ENCODE measurements at regions not wholly inside any gene's neighbourhood (a gene's known extent, or its start where the extent isn't known, plus 50 kb on each side); places are given as distances from the start of the nearest gene placed in this dataset.

GRCh38 chr4:1589098-1589497 lies 95.0 kb downstream of the FAM53A start:
- no peak overlapping the region for H3K9ac ChIP-seq (ENCODE audit: low read length)
- H3K27ac ChIP-seq (ENCODE audit: low read depth, low read length): no peak overlapping the region
- no peak overlapping the region for H3K14ac ChIP-seq (ENCODE audit: low read length)
- H3K79me2 ChIP-seq (ENCODE audit: control insufficient read depth, insufficient read depth, low read length, poor library complexity): no peaks in the 10 kb centered on the region
- H3K23ac ChIP-seq (ENCODE audit: low read length): no peak overlapping the region
- no CpG with 5 or more reads among the region's 1 CpG for WGBS (ENCODE audit: extremely low coverage, insufficient coverage, insufficient read length)
- H2BK5ac ChIP-seq (ENCODE audit: low read depth, low read length, poor library complexity): no peak overlapping the region
- peaks cover 7% of the 10 kb centered on the region for H3K9me3 ChIP-seq (ENCODE audit: insufficient read depth, low read depth, low read length)
- no peaks in the 10 kb centered on the region for H3K79me1 ChIP-seq (ENCODE audit: low read length)
- no peak overlapping the region for H3K4me2 ChIP-seq (ENCODE audit: low read length)
- no peak overlapping the region for H2AK5ac ChIP-seq (ENCODE audit: low read length)
- H3K4ac ChIP-seq (ENCODE audit: low read depth, low read length): no peak overlapping the region
- H2BK12ac ChIP-seq (ENCODE audit: low read length): no peak overlapping the region
- no peak overlapping the region for H4K12ac ChIP-seq (ENCODE audit: low read depth, low read length)
- no peaks in the 10 kb centered on the region for H3K36me3 ChIP-seq (ENCODE audit: control insufficient read depth in 1 of 2, insufficient read depth in 2 of 2, low read length in 2 of 2)
- no peak overlapping the region for H2AFZ ChIP-seq (ENCODE audit: insufficient read depth, low read length, poor library complexity)
- no peaks in the 10 kb centered on the region for H3K4me1 ChIP-seq (ENCODE audit: control insufficient read depth in 1 of 2, insufficient read depth in 2 of 2, low read length in 2 of 2)
- H4K91ac ChIP-seq (ENCODE audit: low read depth, low read length): no peak overlapping the region
- H3K4me3 ChIP-seq (ENCODE audit: low read depth, low read length): no peak overlapping the region
- peaks cover 2% of the 10 kb centered on the region for H3K27me3 ChIP-seq (ENCODE audit: insufficient read depth, low read length)
- DNase-seq: no peak
- no peak overlapping the region for H2BK120ac ChIP-seq (ENCODE audit: insufficient read depth, low read length, poor library complexity)
- H4K8ac ChIP-seq (ENCODE audit: low read depth, low read length): no peak overlapping the region
- no peak overlapping the region for H3K18ac ChIP-seq (ENCODE audit: low read length)

- no CpG with 5 or more reads among the region's 5 CpGs for WGBS (ENCODE audit: extremely low coverage, insufficient coverage, insufficient read length)
- no peaks in the 10 kb centered on the region for H3K79me2 ChIP-seq (ENCODE audit: control insufficient read depth, insufficient read depth, low read length, poor library complexity)
- H3K79me1 ChIP-seq (ENCODE audit: low read length): no peaks in the 10 kb centered on the region
- no peak overlapping the region for H3K9ac ChIP-seq (ENCODE audit: low read length)
- H3K4me1 ChIP-seq (ENCODE audit: control insufficient read depth in 1 of 2, insufficient read depth in 2 of 2, low read length in 2 of 2): no peaks in the 10 kb centered on the region
- no peak overlapping the region for H2BK12ac ChIP-seq (ENCODE audit: low read length)
- H3K36me3 ChIP-seq (ENCODE audit: control insufficient read depth in 1 of 2, insufficient read depth in 2 of 2, low read length in 2 of 2): no peaks in the 10 kb centered on the region
- no peak overlapping the region for H3K4me2 ChIP-seq (ENCODE audit: low read length)
- no peak overlapping the region for H4K8ac ChIP-seq (ENCODE audit: low read depth, low read length)
- no peak overlapping the region for H3K4me3 ChIP-seq (ENCODE audit: low read depth, low read length)
- H2AFZ ChIP-seq (ENCODE audit: insufficient read depth, low read length, poor library complexity): no peak overlapping the region
- H3K14ac ChIP-seq (ENCODE audit: low read length): no peak overlapping the region
- H4K91ac ChIP-seq (ENCODE audit: low read depth, low read length): no peak overlapping the region
- H3K4ac ChIP-seq (ENCODE audit: low read depth, low read length): no peak overlapping the region
- no peak overlapping the region for H3K27ac ChIP-seq (ENCODE audit: low read depth, low read length)
- peaks cover 9% of the 10 kb centered on the region for H3K9me3 ChIP-seq (ENCODE audit: insufficient read depth, low read depth, low read length)
- no peak for DNase-seq
- no peak overlapping the region for H4K12ac ChIP-seq (ENCODE audit: low read depth, low read length)
- H3K18ac ChIP-seq (ENCODE audit: low read length): no peak overlapping the region
- no peak overlapping the region for H3K23ac ChIP-seq (ENCODE audit: low read length)
- peaks cover 2% of the 10 kb centered on the region for H3K27me3 ChIP-seq (ENCODE audit: insufficient read depth, low read length)
- no peak overlapping the region for H2AK5ac ChIP-seq (ENCODE audit: low read length)
- no peak overlapping the region for H2BK120ac ChIP-seq (ENCODE audit: insufficient read depth, low read length, poor library complexity)
- H2BK5ac ChIP-seq (ENCODE audit: low read depth, low read length, poor library complexity): no peak overlapping the region
Measured at GRCh38 chr4:1588306-1588705, 95.8 kb downstream of the FAM53A start.

- H2AFZ ChIP-seq (ENCODE audit: insufficient read depth, low read length, poor library complexity): no peak overlapping the region
- no peaks in the 10 kb centered on the region for H3K36me3 ChIP-seq (ENCODE audit: control insufficient read depth in 1 of 2, insufficient read depth in 2 of 2, low read length in 2 of 2)
- peaks cover 3% of the 10 kb centered on the region for H3K27me3 ChIP-seq (ENCODE audit: insufficient read depth, low read length)
- no peak overlapping the region for H2AK5ac ChIP-seq (ENCODE audit: low read length)
- H4K8ac ChIP-seq (ENCODE audit: low read depth, low read length): no peak overlapping the region
- no peak overlapping the region for H3K23ac ChIP-seq (ENCODE audit: low read length)
- no peak overlapping the region for H3K4ac ChIP-seq (ENCODE audit: low read depth, low read length)
- no peak overlapping the region for H4K12ac ChIP-seq (ENCODE audit: low read depth, low read length)
- WGBS (ENCODE audit: extremely low coverage, insufficient coverage, insufficient read length): no CpG with 5 or more reads among the region's 3 CpGs
- H3K4me2 ChIP-seq (ENCODE audit: low read length): no peak overlapping the region
- H3K79me2 ChIP-seq (ENCODE audit: control insufficient read depth, insufficient read depth, low read length, poor library complexity): no peaks in the 10 kb centered on the region
- no peak overlapping the region for H3K9ac ChIP-seq (ENCODE audit: low read length)
- H3K79me1 ChIP-seq (ENCODE audit: low read length): peaks cover 1% of the 10 kb centered on the region
- H2BK120ac ChIP-seq (ENCODE audit: insufficient read depth, low read length, poor library complexity): no peak overlapping the region
- H3K14ac ChIP-seq (ENCODE audit: low read length): no peak overlapping the region
- no peak overlapping the region for H3K27ac ChIP-seq (ENCODE audit: low read depth, low read length)
- no peak overlapping the region for H2BK12ac ChIP-seq (ENCODE audit: low read length)
- H3K4me3 ChIP-seq (ENCODE audit: low read depth, low read length): no peak overlapping the region
- peaks cover 12% of the 10 kb centered on the region for H3K9me3 ChIP-seq (ENCODE audit: insufficient read depth, low read depth, low read length)
- no peak overlapping the region for H2BK5ac ChIP-seq (ENCODE audit: low read depth, low read length, poor library complexity)
- H3K18ac ChIP-seq (ENCODE audit: low read length): no peak overlapping the region
- peaks cover 2 to 5% of the 10 kb centered on the region in 2 experiments for H3K4me1 ChIP-seq (ENCODE audit: control insufficient read depth in 1 of 2, insufficient read depth in 2 of 2, low read length in 2 of 2)
- no peak overlapping the region for H4K91ac ChIP-seq (ENCODE audit: low read depth, low read length)
- DNase-seq: no peak
Measured at GRCh38 chr4:1584498-1584897, 99.6 kb downstream of the FAM53A start.

- Histone ChIP-seq H3K9me3 (ENCODE audit: insufficient read depth, low read depth, low read length) (peaks cover 14% of the 10 kb centered on the region), H3K79me2 (ENCODE audit: control insufficient read depth, insufficient read depth, low read length, poor library complexity) (no peaks in the 10 kb centered on the region), H3K4me1 (ENCODE audit: control insufficient read depth in 1 of 2, insufficient read depth in 2 of 2, low read length in 2 of 2) (peaks cover 5 to 8% of the 10 kb centered on the region in 2 experiments), H3K4me2 (ENCODE audit: low read length) (no peak overlapping the region), H3K36me3 (ENCODE audit: control insufficient read depth in 1 of 2, insufficient read depth in 2 of 2, low read length in 2 of 2) (no peaks in the 10 kb centered on the region), H2BK5ac (ENCODE audit: low read depth, low read length, poor library complexity) (no peak overlapping the region), H3K23ac (ENCODE audit: low read length) (no peak overlapping the region), H3K27me3 (ENCODE audit: insufficient read depth, low read length) (peaks cover 5% of the 10 kb centered on the region), H3K4me3 (ENCODE audit: low read depth, low read length) (no peak overlapping the region), H3K18ac (ENCODE audit: low read length) (no peak overlapping the region), H2AK5ac (ENCODE audit: low read length) (no peak overlapping the region), H3K27ac (ENCODE audit: low read depth, low read length) (no peak overlapping the region), H3K4ac (ENCODE audit: low read depth, low read length) (no peak overlapping the region), H3K14ac (ENCODE audit: low read length) (no peak overlapping the region), H4K12ac (ENCODE audit: low read depth, low read length) (no peak overlapping the region), H2AFZ (ENCODE audit: insufficient read depth, low read length, poor library complexity) (no peak overlapping the region), H3K79me1 (ENCODE audit: low read length) (peaks cover 2% of the 10 kb centered on the region), H3K9ac (ENCODE audit: low read length) (no peak overlapping the region), H4K91ac (ENCODE audit: low read depth, low read length) (no peak overlapping the region), H2BK12ac (ENCODE audit: low read length) (no peak overlapping the region), H4K8ac (ENCODE audit: low read depth, low read length) (no peak overlapping the region), H2BK120ac (ENCODE audit: insufficient read depth, low read length, poor library complexity) (no peak overlapping the region)
- no CpG with 5 or more reads among the region's 5 CpGs for WGBS (ENCODE audit: extremely low coverage, insufficient coverage, insufficient read length)
- DNase-seq: no peak
Measured at GRCh38 chr4:1583859-1584258, 100.3 kb downstream of the FAM53A start.
